ENCODE measurements at regions not wholly inside any gene's neighbourhood (a gene's known extent, or its start where the extent isn't known, plus 50 kb on each side); places are given as distances from the start of the nearest gene placed in this dataset.
"Not testable (repeated sequence)": the region's sequence is repeated elsewhere in the genome, so short reads cannot be mapped to it uniquely, and the experiment has no call there.

DNA sequence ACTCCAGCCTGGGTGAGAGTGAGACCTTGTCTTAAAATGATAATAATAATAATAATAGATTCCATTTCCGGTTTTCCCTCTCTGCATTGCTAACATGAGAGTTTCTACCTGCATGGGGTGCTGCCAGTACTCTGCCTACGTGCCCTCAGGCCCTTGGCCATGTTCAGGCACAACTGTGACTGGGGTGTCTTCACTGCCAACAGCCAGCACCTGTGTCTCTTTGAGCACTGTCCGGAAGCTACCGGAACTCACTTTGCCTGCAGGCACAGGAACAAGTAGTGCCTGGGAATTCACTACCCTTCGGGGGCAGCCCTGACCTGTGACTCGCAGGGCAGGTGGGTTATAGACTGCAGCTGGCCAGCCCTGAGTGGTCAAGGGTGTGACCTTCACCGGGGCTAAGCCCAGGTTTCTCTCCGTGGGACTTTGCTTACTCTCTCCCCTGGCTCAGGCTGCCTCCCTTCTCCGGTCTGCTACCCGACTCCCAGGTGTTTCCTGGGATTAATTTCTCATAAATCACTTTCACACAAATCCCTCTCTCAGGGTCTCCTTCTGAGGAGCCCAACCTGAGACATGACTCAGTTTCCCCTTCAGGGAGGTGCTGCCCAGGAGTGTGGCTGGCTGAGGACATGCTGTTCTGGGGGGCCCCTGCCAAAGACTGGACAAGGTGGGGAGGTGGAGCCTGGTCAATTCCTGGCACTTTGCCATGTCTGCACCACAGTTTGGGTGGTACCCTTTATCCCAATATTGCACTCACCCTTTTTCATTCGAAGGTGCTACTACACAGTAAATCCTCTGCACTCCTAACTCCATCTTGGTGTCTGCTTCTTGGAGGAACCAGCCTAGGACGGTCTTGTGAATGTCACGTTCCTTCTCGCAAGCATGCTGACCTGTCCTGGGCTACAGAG, 79.5 kb upstream of the RALGAPA2 start:
- DNase-seq, result no peak

GRCh38 chr20:20788308-20788707, 75.9 kb upstream of the RALGAPA2 start:
- DNase-seq, result no peak

DNA sequence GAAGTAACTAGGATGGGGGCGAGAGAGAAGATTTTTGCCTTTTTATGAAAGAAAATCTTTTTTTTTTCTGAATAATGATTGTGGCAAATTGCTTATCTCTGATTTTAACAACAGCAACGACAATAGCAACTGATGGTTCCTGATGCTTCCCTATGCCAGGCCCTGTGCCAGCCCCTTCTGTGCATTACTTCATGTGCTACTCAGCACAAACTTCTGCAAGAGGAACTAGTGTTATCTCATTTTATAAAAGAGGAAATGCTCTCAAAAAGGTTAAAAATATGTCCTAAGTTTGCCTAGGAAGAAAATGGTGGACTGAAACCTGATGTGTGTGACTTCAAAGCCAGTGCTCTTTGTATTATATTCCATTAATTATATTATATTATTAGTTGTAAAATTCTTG, 74.0 kb upstream of the RALGAPA2 start:
- DNase-seq, result no peak

GRCh38 chr20:20785226-20785625, 72.8 kb upstream of the RALGAPA2 start:
- DNase-seq, result no peak

GRCh38 chr20:20784450-20784849, 72.0 kb upstream of the RALGAPA2 start:
- not testable (repeated sequence) for DNase-seq

- DNase-seq, result no peak
These were observed 71.0 kb upstream of the RALGAPA2 start for GRCh38 chr20:20783450-20783849.

DNA sequence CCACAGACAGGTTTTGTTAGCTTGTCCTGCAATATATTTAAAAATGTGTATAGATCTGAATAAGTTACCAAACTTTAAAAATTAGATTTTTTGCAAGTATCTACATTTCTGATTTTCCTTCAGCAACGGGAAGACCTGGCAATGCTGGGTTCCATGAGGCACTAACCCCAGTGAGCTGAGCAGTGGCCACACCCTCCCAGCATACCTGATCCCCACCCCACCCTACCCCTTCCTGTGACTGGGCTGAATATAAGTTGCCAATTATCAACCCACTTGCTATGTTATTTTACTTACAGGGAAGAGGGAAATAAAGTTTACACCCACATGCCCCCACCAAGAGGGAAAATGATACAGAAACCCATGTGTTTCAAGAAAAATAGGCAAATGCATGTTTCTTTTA, 70.3 kb upstream of the RALGAPA2 start:
- no peak for DNase-seq

DNA sequence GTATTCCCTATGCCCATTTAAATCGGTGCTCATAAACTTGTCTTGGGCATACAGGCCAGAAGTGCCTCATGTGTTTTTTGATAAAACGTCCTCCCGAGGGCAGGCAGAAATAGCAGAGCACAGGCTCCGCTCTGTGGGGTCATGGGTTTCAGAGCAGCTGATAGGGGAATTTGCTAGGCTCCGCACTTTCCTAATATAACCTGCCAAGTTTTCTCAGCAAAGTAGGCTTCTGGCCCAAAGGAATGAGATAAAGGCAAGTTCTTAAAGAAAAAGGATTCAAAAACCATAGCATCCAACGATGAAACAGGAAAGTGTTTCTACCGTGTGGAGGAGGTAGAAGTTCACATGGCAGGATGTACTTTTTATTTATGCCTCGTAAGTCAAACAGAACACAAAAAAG, 69.8 kb upstream of the RALGAPA2 start:
- DNase-seq, result no peak

DNA sequence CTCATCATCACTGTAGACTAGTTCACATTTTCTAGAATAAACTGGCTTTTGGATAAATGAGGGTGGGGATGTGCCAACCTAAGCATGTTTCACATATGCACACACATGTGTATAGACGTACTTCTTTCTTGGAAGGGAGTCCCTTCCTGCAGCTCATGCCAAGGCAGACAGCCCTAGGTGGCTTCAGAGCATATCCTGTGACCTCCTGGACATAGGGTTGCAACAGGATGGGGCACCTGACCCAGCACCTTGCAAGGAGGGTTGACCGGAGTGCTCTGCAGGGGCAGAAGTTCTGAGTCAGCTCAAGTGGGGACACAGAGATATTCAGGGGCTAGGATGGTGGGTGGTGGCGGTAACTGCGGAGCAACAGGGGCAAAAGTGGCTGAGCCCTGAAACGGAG, 68.6 kb upstream of the RALGAPA2 start:
- peak; percentile 12 for DNase-seq

GRCh38 chr20:20780127-20780824, 67.8 kb upstream of the RALGAPA2 start:
- peak; percentile 81 for DNase-seq

DNA sequence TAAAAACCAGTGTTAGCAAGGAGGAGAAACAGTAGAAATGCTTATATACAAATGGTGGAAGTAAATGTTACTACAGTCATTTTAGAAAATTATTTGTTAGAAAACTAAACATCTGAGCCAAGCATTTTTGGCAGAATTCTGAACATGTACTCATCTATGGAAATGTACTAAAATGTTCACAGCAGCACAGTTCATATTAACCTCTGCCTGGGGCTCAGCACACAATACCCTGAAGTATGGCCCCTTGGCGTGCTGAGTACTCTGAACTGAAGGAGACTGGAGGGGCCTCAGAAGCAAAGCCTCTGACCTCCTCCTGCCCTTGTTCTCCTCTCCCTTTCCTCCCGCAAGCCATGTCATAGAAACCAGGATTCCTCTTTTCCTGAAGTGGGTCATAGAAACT, 66.2 kb upstream of the RALGAPA2 start:
- DNase-seq, result no peak

DNA sequence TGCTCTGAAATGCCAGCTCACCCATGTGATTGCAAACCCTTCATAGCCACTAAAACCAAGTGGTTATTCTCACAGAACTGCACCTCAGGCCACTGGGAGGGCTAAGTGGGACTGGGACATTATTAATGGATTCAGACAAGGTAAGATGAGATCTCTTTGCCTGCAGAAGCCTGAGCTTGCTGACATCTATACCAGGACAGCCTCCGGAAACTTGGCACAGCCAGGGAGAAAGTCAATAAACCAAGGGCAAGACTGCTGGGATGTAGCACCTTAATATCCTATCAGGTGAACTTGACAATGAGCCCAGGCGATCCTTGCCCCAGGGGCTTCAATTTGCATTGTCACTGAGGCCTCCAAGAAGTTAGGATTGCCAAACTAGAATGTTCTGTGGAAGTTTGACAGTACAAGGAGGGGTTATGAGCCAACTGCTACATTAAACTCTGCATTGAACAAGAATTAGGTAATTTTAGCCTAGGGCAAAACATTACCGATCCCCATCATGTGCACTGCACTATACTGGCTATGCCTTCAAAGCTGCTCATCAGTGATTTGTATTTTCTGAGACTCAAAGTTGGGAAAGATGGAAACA, 60.1 kb upstream of the RALGAPA2 start:
- no peak for DNase-seq

GRCh38 chr20:20768202-20768815, 55.9 kb upstream of the RALGAPA2 start:
- DNase-seq, result no peak

DNA sequence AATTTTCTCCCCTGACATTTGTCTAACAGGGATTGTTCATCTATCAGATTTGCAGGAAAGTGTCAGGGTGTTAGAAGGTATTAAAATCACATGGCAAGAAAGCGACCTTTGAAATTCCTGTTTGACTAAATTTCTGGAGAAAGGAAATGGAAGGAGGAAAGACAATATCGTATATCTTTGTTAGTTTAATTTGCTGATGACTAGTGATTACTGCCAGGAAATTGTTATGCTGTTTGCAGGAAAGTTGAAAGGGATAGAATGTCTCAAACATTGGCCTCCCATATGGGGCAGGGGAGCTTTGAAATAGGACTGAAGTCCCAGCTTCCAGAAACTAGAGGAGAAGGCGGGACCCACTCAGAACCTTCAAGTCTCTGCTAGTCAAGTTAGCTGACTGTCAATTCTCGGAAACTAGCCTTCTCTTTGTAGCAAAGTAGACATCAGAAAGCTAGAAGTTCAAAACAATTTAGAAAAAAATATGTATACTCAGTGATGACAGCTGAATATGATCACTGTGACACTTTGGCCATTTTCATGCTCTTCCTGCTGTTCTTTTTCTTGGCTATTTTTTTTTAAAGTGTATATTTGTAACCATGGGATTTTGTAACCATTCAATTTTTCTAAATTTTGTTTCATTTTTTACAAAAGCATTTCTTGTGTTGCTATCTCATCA, 53.4 kb upstream of the RALGAPA2 start:
- no peak for DNase-seq

DNA sequence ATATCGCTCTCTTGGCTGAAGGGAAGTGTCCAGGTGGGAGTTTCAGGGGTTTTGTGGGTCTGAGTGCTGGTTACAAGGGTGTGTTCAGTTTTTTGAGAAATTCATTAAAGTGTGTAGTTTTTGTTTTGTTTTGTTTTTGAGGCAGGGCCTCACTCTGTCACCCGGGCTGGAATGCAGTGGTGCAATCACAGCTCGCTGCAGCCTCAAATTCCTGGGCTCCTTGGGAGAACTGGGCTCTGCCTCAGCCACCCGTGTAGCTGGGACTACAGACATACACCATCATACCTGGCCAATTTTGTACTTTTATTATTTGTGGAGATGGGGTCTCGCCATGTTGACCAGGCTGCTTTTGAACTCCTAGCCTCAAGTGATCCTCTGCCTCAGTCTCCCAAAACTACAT, 51.2 kb upstream of the RALGAPA2 start:
- no peak for DNase-seq
